ENCODE measurements at regions not wholly inside any gene's neighbourhood (a gene's known extent, or its start where the extent isn't known, plus 50 kb on each side); places are given as distances from the start of the nearest gene placed in this dataset.

DNA sequence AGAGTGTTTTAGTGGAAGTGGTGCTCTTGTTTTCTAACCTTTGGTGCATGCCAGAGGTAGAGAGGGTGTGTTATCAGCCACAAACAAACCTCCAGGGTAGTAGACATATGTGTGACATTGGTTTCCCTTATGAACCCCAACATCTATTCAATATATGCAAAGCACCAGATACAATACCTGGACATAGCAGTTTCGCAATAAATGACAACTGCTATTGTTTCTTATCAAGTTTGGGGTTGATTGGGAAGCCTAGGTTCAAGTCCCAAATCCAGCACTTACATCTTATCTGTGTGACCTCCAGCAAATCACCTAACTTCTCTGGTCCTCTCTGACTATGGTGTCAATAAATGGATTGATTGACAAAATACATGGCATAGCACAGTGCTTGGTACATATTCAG lies 169.4 kb upstream of the SERPINE2 start:
- Histone ChIP-seq H3K36me3 (no peaks in the 10 kb centered on the region), H3K9me3 (no peaks in the 10 kb centered on the region), H3K27ac (no peak overlapping the region), H3K4me3 (no peak overlapping the region), H3K4me1 (no peaks in the 10 kb centered on the region), H3K27me3 (no peaks in the 10 kb centered on the region), H3K9ac (ENCODE audit: low read depth in 2 of 2, low read length in 2 of 2) (no peak overlapping the region)
- no peak for DNase-seq
- TF ChIP-seq, protein P1, sequence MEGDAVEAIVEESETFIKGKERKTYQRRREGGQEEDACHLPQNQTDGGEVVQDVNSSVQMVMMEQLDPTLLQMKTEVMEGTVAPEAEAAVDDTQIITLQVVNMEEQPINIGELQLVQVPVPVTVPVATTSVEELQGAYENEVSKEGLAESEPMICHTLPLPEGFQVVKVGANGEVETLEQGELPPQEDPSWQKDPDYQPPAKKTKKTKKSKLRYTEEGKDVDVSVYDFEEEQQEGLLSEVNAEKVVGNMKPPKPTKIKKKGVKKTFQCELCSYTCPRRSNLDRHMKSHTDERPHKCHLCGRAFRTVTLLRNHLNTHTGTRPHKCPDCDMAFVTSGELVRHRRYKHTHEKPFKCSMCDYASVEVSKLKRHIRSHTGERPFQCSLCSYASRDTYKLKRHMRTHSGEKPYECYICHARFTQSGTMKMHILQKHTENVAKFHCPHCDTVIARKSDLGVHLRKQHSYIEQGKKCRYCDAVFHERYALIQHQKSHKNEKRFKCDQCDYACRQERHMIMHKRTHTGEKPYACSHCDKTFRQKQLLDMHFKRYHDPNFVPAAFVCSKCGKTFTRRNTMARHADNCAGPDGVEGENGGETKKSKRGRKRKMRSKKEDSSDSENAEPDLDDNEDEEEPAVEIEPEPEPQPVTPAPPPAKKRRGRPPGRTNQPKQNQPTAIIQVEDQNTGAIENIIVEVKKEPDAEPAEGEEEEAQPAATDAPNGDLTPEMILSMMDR (IDR thresholded peaks at IDR 0.05): no peak
- intact Hi-C loops (cut with DNase I): no loop called here

DNA sequence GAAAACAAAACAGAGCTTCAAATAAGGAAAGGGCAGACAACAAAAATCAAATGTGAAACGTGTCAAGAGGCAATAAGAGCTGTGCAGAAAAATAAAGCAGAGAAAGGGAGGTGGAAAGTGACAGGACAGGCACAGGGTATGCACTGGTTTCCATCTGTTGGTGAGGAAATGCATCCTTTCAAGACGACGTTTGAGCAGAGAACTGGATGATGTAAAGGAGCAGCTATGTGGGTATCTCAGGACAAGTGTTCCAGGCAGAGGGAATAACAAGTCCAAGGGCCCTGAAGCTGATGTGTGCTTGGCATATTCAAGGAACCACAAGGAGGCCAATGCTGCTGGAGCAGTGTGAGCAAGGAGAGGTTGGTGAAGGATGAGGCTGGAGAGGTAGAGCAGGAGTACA lies 168.9 kb upstream of the SERPINE2 start:
- Histone ChIP-seq H3K27ac (no peak overlapping the region), H3K4me3 (no peak overlapping the region), H3K36me3 (no peaks in the 10 kb centered on the region), H3K27me3 (no peaks in the 10 kb centered on the region), H3K9me3 (no peaks in the 10 kb centered on the region), H3K9ac (ENCODE audit: low read depth in 2 of 2, low read length in 2 of 2) (no peak overlapping the region), H3K4me1 (no peaks in the 10 kb centered on the region)
- no peak for DNase-seq
- intact Hi-C loops (cut with DNase I): no loop called here
- TF ChIP-seq, protein P1 (IDR thresholded peaks at IDR 0.05): no peak

DNA sequence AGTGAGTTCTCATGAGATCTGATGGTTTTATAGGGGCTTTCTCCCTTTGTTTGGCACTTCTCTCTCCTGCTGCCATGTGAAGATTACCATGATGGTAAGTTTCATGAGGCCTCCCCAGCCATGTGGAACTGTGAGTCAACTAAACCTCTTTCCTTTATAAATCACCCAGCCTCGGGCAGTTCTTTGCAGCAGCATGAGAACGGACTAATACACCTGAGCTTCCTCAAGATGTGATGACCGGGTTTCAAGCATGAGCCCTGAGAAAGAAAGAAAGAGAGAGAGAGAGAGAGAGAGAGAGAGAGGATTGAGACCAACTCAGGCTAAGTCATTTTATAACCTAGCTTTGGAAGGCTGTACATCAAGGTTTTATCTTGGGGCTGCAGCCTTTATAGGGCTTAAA lies 167.7 kb upstream of the SERPINE2 start:
- H3K27me3 ChIP-seq: no peaks in the 10 kb centered on the region
- intact Hi-C loops (cut with DNase I): no loop called here
- DNase-seq: no peak
- TF ChIP-seq, protein P1 (IDR thresholded peaks at IDR 0.05): no peak
- H3K4me3 ChIP-seq: no peak overlapping the region
- no peak overlapping the region for H3K9ac ChIP-seq (ENCODE audit: low read depth in 2 of 2, low read length in 2 of 2)
- no peak overlapping the region for H3K27ac ChIP-seq
- no peaks in the 10 kb centered on the region for H3K9me3 ChIP-seq
- H3K4me1 ChIP-seq: no peaks in the 10 kb centered on the region
- H3K36me3 ChIP-seq: no peaks in the 10 kb centered on the region

DNA sequence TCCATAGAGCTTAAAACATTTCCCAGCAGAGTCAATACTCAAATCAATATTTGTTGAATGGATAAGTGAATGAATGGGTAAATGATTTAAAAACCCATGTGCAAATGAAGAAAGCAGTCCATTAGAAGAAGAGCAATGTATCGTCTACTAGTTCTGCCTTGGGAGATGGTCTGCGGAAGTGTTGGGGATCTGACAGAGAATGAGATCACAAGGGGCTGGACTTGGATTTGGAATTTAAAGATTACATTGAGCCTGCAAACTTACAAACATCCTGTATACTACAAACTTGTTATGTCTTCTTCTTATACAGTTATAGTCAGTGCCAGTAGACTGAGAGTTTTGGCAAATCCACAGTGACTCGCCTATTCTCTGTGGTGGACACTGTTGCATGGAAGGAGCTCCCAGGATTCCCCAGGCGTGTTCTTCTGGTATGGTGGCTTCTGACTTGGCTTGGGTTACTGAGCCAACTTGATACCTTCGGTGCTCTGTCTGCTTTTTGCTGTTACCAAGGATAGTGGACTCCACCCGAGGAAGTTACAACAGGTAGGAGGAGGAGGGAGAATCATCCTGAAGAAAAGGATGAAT lies 163.3 kb upstream of the SERPINE2 start:
- Histone ChIP-seq H3K9ac (ENCODE audit: low read depth in 2 of 2, low read length in 2 of 2) (no peak overlapping the region), H3K9me3 (no peaks in the 10 kb centered on the region), H3K36me3 (no peaks in the 10 kb centered on the region), H3K4me3 (no peak overlapping the region), H3K27ac (no peak overlapping the region), H3K4me1 (no peaks in the 10 kb centered on the region), H3K27me3 (no peaks in the 10 kb centered on the region)
- no peak for DNase-seq
- TF ChIP-seq, protein P1 (IDR thresholded peaks at IDR 0.05): no peak
- intact Hi-C loops (cut with DNase I): no loop called here

DNA sequence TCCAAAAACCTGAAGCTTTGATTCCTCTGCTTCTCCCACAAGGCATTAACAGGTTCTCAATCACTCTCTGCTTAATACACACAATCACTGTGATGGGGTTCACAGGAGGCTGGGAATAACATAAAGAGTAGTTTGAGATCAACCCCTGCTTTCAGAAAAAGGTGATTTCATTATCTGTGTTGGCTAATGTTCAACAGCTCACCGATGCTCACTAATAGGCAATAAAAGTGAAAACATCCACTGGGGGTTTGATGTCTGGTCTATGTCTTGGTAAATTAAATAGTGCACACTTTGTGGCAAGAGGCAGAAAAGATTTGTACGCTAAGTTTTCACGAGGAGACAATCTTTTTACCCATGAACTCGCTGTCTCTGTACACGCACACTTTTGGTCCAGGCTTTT lies 159.3 kb upstream of the SERPINE2 start:
- intact Hi-C loops (cut with DNase I): no loop called here
- Histone ChIP-seq H3K36me3 (no peaks in the 10 kb centered on the region), H3K27ac (no peak overlapping the region), H3K4me1 (no peaks in the 10 kb centered on the region), H3K9me3 (no peaks in the 10 kb centered on the region), H3K27me3 (no peaks in the 10 kb centered on the region), H3K4me3 (no peak overlapping the region), H3K9ac (ENCODE audit: low read depth in 2 of 2, low read length in 2 of 2) (no peak overlapping the region)
- no peak for DNase-seq
- TF ChIP-seq, protein P1 (IDR thresholded peaks at IDR 0.05): no peak
